ENCODE measurements at regions not wholly inside any gene's neighbourhood (a gene's known extent, or its start where the extent isn't known, plus 50 kb on each side); places are given as distances from the start of the nearest gene placed in this dataset.
"Not testable (repeated sequence)": the region's sequence is repeated elsewhere in the genome, so short reads cannot be mapped to it uniquely, and the experiment has no call there.

DNA sequence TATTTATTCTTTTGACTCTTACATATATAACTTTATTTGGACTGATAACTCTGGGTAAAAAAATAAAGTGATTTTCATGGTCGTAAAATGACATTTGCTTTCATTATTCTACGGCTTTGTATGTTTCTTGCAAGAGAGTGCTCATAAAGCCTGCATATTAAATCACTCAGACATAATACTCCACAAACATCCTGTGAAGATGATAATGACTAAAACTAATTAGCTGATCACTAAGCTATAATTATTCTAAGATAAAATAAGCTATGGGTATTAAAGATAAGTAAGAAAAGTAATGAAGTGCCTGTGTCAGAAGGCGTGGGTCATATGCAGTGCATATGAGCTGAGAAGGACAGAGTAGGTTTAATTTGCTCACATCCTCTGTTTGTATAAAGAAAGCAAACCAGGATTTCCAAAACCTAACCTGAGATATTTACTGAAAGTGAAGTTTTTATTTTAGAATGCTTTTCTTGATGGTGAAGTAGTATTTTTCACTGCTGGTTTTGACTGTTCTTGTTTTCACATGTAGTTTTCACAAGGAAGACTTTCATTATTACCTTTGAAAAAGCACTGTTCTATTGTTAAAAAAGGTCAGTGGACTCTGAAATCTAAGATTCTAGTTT is 278.8 kb downstream of the AMY1C start:
- DNase-seq = no peak

DNA sequence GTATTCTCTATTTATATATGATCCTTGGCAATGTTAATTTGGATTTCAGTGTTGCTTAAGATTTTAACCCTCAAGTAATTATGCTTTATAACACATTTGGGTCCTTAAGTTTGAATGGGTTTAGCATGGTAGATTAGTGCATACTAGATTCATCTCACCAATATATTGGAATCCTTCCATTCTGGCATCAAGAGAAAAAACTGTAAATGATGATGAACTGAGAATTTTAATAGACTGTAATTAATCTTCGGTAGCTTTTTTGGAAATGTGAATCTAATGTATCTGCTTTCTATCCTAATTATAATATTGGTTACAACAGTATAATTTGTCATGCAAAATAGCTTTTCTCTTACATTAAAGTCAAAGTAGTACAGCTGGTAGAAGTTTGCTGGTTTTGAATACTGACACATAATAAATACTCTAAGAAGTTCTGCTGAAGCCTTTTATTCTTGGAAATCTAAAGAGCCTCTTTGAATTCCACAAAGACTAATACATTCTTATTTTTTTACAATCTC is 279.8 kb downstream of the AMY1C start:
- no peak for DNase-seq

DNA sequence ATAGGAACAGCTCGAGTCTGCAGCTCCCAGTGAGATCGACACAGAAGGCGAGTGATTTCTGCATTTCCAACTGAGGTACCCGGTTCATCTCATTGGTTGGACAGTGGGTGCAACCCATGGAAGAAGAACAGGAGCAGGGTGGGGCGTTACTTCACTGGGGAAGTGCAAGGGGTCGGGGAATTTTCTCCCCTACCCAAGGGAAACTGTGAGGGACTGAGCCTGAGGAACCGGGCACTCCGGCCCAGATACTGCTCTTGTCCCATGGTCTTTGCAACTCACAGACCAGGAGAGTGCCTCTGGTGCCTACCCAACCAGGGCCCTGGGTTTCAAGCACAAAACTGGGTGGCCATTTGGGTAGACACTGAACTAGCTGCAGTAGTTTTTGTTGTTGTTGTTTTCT is 307.1 kb downstream of the AMY1C start:
- DNase-seq = no peak

DNA sequence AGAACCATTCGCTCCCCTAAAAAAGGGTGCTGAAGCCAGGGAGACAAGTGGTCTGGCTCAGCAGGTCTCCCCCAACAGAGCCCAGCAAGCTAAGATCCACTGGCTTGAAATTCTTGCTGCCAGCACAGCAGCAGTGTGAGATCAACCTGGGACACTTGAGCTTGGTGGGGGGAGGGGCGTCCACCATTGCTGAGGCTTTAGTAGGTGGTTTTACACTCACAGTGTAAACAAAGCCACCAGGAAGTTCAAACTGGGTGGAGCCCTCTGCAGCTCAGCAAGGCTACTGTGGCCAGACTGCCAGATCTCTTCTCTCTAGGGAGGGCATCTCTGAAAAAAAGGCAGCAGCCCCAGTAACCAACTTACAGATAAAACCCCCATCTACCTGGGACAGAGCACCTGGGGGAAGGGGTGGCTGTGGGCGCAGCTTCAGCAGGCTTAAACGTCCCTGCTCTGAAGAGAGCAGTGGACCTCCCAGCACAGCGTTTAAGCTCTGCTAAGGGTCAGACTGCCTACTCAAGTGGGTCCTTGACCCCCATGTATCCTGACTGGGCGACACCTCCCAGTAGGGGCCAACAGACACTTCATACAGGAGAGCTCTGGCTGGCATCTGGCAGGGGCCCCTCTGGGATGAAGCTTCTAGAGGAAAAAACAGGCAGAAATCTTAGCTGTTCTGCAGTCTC is 307.7 kb downstream of the AMY1C start:
- DNase-seq = peak; percentile 24

DNA sequence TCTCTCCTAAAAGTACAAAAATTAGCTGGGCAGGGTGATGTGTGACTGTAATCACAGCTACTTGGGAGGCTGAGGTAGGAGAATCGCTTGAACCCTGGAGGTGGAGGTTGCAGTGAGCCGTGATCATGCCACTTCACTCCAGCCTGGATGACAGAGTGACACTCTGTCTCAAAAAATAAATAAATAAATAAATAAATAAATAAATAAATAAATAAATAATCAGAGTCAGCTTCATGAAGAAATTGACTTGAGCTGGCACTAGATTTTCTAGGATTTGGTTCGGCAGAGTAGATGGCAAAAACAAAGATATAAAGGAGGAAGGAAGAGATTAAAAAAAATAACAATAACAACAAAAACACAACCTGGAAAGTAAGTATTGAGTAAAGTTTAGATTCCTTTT is 311.9 kb downstream of the AMY1C start:
- not testable (repeated sequence) for DNase-seq

DNA sequence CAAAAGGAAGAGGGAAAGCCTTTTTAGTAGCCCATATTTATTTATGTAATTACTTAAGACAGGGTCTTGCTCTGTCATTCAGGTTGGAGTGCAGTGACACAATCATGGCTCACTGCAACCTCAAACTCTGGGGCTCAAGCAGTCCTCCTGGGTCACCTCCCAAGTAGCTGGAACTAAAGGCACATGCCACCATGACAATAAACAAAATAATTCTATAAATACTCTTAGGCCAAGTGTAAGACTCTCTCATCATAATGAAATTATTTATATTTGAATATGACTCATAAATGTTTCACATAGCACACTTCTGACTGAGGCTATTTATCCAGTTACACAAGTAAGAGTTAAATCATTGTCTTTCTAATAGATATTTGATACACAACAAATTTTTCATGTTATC is 314.7 kb downstream of the AMY1C start:
- no peak for DNase-seq

DNA sequence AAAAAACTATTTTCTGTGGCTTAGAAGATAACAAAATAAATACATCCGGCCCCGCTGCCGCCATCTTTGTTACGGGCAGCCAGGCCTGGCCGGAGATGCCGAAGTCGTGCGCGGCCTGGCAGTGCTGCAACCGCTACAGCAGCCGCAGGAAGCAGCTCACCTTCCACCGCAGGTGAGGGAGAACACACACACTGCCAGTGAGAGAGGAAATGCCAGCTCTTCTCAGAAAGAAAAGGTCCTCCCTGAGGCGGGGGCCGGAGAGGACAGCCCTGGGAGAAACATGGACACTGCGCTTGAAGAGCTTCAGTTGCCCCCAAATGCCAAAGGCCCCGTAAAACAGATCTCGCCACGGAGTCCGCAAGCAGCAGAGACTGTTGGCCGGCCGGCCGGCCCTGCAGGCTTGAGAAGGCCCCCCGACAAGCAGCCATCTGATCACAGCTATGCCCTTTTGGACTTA is 323.2 kb downstream of the AMY1C start:
- no peak for DNase-seq

DNA sequence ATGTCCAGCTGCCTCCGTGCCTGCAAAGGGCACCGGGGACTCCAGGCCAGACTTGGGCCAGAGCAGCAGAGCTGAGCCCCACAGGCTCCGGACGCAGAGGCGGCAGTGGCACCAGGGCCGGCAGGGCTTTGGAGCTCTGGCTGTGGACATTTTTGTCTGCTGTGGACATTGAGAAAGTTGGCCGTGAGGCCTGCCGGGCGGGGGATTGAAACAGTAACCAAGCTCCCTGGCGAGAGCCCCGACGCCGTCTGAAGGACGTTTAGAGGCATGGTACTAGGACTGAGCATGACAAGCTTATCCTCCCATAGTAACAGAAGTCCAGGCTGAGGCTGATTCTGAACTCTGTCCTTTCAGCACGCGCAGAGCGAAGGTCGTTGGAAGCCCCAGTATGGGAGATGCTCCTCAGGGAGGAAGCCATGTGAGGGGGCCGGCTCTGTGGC is 323.8 kb downstream of the AMY1C start:
- no peak for DNase-seq

DNA sequence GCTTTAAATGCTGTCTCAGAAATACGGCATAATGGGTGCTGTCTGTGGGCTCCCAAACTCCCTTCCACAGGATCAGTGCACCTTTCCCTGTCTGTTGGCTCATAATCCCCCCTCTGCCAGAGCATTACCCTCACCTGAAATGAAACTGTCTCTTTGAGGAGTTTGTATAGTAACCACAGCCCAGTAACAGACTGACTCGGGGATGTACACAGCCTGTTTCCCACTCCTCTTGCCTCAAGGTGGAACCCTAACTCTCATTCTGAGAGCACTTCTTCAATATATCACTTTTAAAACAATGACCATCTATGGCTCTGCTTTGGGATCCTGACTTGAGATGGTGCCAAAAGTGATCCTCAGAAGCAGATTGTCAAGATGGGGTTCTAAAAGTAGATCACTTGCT is 332.5 kb downstream of the AMY1C start:
- no peak for DNase-seq

DNA sequence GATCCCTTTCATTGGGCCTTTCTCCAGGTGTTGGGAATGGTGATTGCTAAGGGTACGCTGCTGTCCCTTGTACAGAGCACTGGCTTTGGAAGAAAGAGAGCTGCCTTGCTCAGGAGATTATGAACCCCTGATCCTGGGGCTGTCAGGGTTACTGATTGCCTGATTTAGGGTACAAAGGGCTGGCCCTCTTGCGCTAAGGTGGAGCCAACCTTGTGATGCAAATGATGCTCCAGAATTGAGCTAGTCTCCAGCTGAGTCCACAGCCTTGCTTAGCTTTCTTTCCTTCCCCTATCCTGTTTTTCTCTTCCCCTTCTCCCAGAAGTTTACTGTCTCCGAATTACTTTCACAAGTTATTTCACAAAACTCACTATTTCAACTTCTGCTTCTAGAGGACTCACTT is 334.7 kb downstream of the AMY1C start:
- DNase-seq = no peak

DNA sequence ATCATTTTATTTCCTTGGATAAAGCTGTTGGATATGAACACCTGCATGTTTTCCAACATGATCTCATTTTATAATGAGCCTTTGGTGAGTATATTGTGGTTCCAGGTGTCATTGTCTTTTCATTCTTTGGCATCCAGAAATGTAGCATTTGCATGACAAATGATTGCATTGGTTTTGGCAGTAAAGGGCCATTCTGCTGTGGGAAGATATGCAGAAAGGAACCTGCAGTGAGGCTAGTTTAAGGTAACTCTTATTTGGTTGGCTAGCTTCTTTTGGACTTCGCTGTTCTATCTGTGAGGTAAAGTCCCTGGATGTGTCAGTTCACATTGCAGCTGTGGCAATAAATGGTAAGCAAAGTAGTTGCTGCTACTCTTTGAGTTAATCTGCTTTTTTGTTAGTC is 343.0 kb downstream of the AMY1C start:
- DNase-seq = no peak

DNA sequence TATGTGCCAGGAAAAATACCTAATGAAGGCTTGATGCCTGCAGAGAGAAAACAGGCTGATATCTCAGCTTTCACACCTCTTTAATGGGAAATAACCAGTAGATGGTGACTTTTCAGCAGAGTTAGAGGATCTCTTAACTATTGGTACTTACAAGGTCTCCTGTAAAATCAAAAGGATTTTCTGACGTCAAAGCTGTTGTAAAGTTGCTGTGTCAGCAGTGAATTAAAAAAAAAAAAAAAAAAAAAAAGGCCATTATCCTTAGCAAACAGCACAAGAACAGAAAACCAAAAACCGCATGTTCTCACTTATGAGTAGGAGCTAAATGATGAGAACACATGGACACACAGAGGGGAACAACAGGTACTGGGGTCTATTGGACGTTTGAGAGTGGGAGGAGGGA is 349.1 kb downstream of the AMY1C start:
- DNase-seq = no peak

DNA sequence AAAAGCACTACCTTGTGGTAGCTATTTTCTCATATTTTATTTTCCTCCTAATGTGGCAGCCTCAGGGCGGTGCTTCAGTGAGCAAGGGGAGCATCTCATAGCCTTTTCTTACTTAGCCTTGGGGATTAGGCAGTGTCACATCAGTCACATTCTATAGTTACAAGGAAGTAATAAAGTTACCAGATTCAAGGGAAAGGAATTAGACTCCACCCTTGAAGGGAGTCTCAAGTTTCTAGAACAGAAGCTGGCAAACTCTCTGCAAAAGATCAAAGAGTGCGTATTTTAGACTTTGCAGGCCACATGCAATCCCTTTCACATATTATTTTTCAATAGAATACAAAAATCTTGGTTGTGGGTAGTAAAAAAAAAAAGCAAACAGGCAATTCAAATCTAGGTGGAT is 350.4 kb downstream of the AMY1C start:
- no peak for DNase-seq

DNA sequence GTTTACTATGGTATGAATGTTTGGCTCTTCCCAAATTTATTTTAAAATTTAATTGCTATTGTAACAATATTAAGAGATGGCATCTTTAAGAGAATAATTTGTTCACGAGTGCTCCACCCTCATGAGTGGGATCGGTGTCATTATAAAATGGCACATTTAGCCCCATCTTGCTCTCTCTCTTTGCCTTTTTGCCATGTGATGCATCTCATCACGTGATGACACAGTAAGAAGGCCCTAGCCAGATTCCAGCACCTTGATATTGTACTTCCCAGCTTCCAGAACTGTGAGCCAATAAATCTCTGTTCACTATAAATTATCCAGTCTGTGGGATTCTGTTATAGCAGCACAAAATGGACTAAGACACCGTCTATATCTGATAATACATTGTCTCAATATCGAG is 355.8 kb downstream of the AMY1C start:
- no peak for DNase-seq

DNA sequence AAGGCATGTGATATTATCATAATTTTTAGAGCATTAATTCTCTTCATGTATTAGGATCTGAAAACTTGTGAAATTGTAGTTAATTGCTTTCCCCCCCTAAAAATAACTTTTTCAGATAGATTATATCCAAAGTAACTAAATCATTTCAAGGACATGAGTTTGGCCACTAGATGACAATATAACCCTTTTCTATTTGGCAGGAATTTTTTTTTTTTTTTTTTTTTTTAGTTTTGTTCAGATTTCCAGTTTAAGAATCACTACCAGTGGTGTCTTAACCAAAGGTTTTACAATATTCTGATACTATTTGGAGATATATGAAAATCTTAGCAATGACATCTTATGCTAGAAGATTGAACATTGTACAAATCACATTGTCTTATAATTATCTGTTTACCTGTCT is 370.8 kb downstream of the AMY1C start:
- no peak for DNase-seq

DNA sequence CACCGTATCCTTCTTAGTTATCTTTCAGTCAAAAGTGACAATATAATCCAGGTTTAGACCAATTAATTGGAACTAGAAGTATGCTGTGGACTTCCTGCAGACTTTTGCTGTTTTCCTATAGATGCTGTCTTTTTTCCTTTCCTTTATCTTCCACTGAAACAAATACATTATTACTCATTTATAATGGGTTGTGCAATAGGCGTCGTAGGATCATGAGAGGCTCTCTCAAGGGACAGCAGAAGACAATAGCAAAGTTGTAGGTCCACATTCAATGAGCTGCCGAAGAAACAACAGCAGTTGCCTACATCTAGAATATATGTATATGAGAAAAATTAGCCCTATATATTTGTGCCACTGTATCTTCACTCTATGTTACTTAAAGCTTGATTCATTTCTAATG is 371.6 kb downstream of the AMY1C start:
- no peak for DNase-seq

DNA sequence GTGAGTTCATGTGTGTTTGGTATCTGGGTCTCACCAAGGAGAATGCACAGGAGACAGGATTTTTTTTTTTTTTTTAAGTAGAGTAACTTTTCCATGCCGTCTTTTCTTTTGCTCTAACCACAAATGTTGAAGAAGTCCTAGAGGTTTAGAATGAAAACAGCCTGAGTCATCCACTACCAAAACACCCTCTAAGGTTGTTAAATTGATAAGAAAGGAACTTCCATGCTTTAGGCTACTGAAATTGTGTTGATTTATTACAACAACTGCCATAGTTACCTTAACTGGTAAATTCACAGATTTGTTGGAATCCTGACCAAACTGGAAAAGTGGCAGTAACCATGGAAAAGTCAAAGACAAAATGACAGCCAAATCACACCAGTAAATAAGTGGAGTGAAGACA is 375.6 kb downstream of the AMY1C start:
- DNase-seq = no peak

DNA sequence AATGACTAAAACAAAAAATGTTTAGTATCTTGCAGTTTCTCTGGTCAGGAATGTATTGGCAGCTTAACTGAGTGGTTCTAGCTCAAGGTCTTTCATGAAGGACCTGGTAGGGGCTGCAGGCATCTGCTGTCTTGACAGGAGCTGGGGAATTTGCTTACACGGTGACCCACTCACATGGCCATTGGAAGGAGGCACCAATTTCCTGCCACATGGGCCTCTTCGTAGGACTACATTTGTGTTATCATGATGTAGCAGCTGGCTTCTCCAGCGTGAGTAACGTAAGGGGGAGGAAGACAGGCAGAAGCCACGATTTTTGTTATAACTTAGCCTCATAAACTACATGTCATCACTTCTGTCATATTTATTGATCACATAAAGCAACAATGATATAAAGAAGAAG is 376.3 kb downstream of the AMY1C start:
- no peak for DNase-seq

DNA sequence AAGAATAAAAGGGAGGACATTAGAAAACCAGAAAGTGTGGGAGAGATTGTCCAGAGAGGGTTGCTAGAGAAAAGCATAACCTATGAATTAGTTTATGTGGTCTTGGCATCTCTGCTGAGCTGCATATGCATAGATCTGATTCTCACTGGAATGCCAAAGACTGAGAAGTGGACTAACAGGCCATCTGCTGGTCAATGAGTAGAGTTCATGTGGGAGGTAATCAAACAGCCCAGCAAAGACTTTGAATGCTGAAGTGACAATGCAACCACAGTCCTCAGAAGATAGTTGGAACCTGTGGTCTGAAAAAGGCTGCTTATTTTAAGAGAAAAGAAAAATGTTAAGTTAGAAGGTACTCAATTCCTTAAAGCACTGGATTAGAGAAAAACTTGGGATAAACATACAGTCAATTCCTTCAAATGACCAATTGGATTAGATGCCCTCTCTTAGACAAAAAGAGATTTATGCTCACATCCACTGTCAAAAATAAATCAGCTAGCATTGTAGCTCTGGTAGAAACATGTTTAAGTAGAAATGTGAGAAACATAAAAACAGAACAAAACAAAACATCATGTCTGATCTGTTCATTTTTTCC is 382.8 kb downstream of the AMY1C start:
- peak; percentile 6 for DNase-seq

DNA sequence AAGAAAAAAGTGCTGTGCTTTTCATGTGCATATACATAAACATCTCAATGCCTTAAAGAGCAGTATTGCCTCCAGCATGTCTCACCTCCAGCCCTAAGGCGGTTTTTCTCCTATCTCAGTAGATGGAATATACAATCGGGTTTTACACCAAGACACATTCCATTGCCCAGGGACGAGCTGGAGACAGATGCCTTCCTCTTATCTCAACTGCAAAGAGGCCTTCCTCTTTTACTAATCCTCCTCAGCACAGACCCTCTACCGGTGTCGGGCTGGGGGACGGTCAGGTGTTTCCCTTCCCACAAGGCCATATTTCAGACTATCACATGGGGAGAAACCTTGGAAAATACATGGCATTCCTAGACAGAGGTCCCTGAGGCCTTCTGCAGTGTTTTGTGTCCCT is 385.3 kb downstream of the AMY1C start:
- not testable (repeated sequence) for DNase-seq

DNA sequence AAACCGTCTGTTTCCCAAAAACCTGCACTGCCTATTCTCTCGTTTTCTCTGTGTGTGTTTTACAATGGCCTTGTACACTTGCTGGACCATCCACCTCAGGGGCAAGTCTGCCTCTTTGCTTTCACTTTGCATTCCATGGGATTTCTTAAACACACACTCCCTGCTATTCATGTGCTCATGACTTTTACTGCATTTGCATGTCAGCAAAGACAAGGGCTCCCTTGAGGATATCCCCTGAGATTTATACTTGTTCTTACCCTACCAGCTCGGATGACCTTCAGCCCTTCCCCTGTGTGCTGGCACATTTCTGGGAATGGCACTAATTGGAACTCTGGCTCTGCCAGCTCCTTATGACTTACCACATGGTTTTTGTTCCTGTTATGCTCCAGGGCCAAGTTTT is 386.9 kb downstream of the AMY1C start:
- no peak for DNase-seq

DNA sequence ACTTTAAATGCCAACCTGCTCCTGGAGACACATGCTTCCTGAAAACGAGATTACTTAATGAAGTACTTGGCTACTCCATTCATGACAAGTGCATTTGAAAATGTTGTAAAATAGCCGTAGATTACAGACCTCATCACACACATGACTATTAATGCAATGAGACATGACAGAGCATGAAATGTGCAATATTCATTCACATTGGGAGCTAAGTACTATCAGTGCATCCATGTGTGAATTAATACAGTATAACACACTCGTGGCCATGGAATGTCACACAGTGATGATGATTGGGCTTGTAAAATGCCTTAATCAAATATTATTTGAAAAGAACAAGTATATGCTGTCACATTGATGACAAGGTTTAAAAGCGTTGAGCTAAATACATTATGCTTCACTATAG is 407.0 kb downstream of the AMY1C start:
- DNase-seq = no peak

DNA sequence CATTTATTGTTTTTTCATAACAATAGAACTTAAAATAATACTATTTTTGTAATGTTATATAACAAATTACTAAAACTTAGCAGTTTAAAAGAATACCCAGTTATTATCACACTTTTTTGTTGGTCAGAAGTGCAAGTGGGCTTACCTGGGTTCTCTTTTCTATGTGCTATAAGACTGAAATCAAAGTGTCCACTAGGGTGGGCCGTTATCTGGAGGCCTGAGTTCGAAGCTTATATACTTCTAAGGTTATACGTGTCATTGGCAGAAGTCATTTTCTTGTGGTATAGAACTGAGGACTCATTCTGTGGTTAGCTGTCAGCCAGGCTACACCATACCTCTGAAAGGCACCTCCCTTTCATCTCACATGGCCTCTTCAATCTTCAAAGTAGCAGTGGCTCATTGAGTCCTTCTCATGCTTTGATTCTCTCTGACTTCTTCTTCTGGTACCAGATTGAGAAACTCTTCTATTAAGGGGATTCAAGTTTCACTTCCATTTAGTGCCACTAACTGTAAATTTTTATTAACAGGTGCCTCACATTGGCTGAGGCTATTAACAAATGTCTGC is 414.3 kb downstream of the AMY1C start:
- no peak for DNase-seq

DNA sequence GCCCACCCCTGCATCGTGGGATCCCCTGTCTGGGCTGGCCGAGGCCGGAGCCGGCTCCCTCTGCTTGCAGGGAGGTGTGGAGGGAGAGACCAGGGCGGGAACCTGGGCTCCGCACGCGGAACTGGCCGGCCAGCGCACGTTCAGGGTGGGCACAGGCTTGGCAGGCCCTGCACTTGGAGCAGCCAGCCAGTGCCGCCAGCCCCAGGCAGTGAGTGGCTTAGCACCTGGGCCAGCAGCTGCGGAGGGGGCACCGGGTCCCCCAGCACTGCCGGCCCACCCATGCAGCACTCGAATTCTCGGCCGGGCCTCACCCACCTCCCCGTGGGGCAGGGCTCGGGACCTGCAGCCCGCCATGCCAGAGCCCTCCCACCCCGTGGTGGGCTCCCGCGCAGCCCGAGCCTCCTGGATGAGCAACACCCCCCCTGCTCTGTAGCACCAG is 422.6 kb downstream of the AMY1C start:
- DNase-seq = no peak

All from NCI-H526 treated with DMSO at 0.1 percent for 48 hours (cell line).